ENCODE measurements at regions not wholly inside any gene's neighbourhood (a gene's known extent, or its start where the extent isn't known, plus 50 kb on each side); places are given as distances from the start of the nearest gene placed in this dataset.

DNA sequence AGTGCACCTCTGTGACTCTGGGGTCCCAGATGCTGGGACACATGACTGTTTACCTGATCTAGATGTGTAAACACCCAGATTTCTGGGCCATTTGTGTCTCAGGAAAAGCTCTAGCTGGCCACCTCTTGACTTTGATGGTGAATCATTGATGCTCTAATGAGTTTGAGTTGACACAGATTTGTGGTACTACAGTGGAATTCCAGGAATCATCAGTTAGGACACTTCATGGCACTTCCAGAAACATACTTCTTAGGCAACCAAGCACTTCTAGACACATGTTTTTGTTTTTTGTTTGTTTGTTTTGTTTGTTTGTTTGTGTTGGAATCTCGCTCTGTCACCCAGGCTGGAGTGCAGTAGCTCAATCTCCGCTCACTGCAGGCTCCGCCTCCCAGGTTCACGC, 302.2 kb upstream of the ZMIZ1 start:
- no peak for ATAC-seq

DNA sequence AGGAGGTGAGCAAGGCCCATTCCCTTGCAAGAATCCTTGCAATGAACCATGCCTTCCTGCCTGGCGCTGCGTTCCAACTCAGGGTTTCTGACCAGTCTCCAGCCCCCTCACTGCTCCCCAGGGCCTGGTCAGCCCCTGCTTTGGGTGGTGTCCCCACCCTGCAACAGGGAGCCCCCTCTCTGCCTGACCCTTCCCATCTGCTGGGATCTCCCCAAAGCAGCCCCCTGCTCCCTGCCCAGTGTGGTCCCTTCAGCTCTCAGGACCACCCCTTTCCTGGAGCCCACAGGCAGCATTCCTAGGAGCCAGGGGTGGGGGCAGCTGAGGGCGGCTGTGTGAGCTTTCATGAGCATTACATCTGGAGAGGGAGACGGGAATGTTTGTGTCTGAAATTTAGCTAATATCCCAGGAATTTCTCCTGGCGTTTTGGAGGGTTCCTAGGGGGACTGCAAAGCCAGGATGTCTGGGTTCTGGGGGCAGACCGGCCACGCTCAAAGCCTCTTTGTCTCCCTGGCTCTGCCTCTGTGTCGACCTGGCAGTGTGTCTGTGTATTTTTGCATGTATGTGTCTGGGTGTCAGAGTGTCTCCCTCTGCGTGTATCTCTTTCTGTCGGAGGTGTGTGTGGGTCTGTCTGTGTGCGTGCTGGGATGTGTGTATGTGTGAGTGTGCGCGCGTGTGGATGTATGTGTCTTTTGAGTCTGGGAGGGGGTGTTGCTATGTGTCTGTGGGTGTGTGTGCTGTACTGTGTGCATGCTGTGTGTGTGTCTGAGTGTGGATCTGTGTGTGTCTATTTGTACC, 300.5 kb upstream of the ZMIZ1 start:
- ATAC-seq = no peak

- ATAC-seq = no peak
Observed at GRCh38 chr10:78768876-78769275, 299.9 kb upstream of the ZMIZ1 start.

GRCh38 chr10:78769526-78769925, 299.2 kb upstream of the ZMIZ1 start:
- ATAC-seq = no peak

DNA sequence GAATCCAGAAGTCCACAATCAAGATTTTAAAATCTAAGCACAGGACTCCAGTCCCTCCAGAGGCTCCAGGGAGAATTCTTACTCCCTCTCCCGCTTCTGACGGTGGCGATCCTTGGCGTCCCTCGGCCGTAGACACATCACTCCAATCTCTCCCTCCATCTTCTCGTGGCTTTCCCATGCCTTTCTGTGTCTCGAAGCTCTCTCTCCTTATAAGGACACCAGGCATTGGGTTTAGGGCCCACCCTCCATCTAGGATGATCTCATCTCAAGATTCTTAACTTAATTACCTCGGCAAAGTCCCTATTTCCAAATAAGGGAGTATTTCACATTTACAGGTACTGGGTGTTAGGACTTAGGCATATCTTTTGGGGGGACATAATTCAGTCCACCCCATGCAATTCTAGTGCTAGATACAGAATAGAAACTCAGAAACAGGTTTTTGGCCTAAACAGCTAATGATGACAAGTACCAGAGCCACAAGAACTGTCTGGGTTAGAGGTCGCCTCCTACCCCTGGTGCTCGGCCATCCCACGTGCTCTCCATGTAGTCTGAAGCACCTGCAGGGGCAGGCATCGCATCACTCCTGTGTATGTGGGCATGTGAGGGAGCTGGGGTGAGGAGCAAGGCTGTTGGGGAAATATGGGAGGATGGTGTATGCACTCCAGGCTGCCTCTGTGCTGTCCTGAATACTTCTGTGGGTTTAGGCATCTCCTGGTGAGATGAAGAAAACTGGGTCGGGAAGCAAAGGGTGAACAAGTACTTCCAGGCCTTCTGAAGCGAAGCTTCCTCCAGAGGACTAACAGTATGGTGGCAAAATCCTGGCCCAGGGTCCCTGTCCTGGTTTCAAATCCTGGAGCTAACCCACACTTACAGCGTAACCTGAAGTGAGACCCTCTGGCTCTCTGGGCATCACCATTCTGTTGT, 298.3 kb upstream of the ZMIZ1 start:
- no peak for ATAC-seq

DNA sequence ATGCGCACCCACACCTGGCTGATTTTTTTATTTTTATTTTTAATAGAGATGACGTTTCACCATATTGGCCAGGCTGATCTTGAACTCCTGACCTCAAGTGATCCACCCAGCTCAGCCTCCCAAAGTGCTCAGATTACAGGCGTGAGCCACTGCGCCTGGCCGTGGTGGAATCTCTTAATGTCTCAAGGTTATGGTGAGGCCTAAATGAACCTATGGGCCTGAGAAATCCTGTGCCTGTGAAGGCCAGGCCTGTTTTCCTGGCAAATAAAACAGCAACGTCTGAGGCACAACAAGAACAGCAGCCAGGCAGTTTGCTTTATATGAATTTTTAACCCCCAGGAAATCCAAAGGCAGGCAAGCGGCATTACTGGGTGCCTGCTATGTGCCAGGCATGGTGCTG, 297.5 kb upstream of the ZMIZ1 start:
- no peak for ATAC-seq

GRCh38 chr10:78771808-78772455, 296.8 kb upstream of the ZMIZ1 start:
- ATAC-seq = no peak

DNA sequence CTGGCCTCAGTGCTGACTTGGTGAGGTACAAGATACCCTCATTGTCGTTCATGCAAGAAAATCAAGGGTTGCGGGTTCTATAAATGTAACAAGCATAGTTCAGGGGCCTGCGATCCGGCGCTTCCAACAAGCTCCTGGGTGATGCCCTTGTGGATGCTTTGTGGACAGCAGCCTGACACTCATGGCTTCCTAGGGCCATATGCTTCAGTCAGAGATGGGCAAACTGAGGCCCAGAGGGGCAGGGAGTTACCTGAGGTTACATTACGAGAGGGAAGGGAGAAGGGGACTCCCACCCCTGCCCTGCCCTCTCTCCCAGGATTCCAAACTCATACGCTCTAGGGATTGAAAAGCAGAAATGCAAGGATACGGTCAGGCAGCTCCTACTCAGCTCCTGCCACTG, 296.3 kb upstream of the ZMIZ1 start:
- ATAC-seq = no peak

GRCh38 chr10:78772986-78773530, 295.7 kb upstream of the ZMIZ1 start:
- no peak for ATAC-seq

GRCh38 chr10:78774614-78774998, 294.2 kb upstream of the ZMIZ1 start:
- no peak for ATAC-seq

- no peak for ATAC-seq
Observed at GRCh38 chr10:78774999-78775711, 293.6 kb upstream of the ZMIZ1 start.

DNA sequence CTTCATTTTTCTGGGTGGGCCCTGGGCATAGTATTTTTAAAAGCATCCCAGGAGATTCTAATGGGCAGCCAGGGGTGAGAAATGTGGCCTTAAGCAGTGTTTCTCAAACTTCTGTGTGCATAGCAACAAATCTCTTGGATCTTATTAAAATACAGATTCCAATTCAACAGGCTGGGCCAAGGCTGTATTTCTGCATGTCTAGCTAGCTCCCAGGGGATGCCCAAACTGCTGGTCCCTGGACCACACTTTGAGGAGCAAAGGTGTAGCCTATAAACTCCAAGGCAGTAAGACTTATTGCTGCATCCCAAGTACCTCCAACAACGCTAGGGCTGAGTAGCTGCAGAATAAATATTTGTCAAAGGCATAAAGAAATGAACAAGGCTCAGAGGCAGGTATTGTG, 292.9 kb upstream of the ZMIZ1 start:
- no peak for ATAC-seq

DNA sequence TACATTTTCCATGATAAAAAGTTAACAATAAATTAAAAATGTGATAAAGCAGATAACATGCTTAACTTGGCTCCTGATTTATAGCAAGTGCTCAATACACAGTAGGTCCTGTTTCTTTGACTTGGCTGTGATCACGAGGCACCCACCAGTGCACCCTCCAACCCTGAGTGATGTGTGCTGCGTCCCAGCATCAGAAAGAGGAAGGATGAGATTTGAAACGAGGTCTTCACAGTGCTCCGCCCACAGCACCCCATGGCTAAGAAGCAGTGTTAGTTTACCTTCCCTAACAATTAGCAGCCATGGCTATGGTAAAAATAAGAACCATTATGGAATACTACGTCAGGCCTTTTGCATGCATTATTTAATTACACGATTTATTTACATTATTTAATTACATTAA, 292.0 kb upstream of the ZMIZ1 start:
- no peak for ATAC-seq

GRCh38 chr10:78777466-78777865, 291.3 kb upstream of the ZMIZ1 start:
- no peak for ATAC-seq

DNA sequence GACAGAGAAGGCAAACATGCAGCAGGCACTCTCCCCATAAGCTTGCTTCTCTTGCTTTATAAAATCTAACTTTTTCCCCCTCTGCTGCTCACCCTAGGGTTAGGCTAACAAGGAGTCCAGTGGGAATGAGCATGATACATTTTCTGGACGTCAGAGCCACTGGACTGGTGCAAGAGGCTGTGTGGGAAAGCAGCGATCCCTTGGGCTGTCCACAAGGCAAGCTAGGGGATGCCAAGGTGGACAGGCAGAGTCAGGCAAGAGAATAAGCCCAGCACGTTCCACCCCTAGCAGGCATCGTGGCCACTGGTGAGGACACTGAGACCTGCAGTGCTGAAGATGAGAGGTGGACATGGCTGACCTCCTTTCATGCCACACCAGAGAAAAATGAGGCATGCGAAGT, 290.9 kb upstream of the ZMIZ1 start:
- ATAC-seq = no peak

GRCh38 chr10:78778444-78779338, 290.1 kb upstream of the ZMIZ1 start:
- ATAC-seq = no peak

GRCh38 chr10:78779339-78779955, 289.3 kb upstream of the ZMIZ1 start:
- no peak for ATAC-seq

- no peak for ATAC-seq
Observed at GRCh38 chr10:78780551-78780961, 288.2 kb upstream of the ZMIZ1 start.

- no peak for ATAC-seq
Observed at GRCh38 chr10:78781251-78781913, 287.4 kb upstream of the ZMIZ1 start.

DNA sequence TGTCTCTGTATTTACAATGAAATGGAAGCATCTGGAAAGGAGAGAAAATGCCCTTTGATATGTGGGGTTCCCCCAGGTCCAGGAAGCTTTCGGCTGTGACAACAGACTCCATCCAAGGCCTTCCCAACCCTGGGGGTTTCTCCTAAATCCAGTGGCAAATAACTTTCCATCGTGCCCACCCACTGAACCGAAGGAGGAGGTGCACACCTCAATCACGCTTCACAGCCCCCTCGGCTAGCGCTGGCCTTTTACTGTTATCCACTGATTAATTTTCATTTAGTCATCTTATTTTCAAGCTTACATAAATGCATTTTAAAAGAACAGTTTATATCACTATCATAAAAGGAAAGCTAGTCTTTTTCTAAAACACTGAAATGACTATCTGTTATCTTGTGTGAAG, 286.8 kb upstream of the ZMIZ1 start:
- ATAC-seq = no peak
